ENCODE measurements at regions not wholly inside any gene's neighbourhood (a gene's known extent, or its start where the extent isn't known, plus 50 kb on each side); places are given as distances from the start of the nearest gene placed in this dataset.

DNA sequence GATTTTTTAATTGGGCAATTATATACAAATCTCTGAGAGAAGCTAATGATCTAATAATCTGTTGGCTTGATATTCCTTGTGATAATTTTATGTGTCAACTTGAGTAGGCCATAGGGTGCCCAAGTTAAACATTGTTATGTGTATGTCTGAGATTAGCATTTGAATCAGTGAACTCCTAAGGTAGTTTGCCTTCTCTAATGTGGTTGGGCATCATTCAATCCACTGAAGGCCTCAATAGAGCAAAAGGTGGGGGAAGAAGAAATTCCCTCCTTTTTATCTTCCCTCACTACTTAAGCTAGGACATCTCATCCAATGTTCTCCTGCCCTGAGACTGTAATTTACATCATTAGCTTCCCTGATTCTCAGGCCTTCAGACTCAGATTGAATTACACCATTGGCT lies 394.5 kb downstream of the LMO4 start:
- TF ChIP-seq, protein P1, sequence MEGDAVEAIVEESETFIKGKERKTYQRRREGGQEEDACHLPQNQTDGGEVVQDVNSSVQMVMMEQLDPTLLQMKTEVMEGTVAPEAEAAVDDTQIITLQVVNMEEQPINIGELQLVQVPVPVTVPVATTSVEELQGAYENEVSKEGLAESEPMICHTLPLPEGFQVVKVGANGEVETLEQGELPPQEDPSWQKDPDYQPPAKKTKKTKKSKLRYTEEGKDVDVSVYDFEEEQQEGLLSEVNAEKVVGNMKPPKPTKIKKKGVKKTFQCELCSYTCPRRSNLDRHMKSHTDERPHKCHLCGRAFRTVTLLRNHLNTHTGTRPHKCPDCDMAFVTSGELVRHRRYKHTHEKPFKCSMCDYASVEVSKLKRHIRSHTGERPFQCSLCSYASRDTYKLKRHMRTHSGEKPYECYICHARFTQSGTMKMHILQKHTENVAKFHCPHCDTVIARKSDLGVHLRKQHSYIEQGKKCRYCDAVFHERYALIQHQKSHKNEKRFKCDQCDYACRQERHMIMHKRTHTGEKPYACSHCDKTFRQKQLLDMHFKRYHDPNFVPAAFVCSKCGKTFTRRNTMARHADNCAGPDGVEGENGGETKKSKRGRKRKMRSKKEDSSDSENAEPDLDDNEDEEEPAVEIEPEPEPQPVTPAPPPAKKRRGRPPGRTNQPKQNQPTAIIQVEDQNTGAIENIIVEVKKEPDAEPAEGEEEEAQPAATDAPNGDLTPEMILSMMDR (IDR thresholded peaks at IDR 0.05) = no peak
- no peaks in the 10 kb centered on the region for H3K27me3 Mint-ChIP-seq (ENCODE audit: insufficient read depth)
- H3K36me3 Mint-ChIP-seq (ENCODE audit: low read depth) = no peaks in the 10 kb centered on the region
- no peak for DNase-seq
- no peaks in the 10 kb centered on the region for H3K9me3 Mint-ChIP-seq
- H3K27ac Mint-ChIP-seq = no peak overlapping the region
- H3K4me1 Mint-ChIP-seq (ENCODE audit: low read depth) = no peaks in the 10 kb centered on the region; the same call in 1 of the 2 replicates
- H3K4me3 Mint-ChIP-seq = no peak overlapping the region

DNA sequence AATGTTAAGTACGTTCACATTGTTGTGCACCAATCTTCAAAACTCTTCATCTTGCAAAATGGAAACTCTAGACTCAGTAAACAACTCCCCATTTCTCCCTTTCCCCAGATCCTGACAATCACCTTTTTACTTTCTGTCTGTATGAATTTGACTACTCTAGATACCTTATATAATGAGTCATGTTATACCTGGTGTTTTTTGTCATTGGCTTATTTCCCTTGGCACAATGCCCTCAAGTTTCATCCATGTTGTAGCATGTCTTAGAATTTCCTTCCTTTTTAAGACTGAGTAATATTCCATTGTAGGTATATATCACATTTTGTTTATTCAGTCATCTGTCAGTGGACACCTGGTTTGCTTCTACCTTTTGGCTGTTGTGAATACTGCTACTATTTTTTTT lies 399.5 kb downstream of the LMO4 start:
- H3K9me3 Mint-ChIP-seq = no peaks in the 10 kb centered on the region
- H3K27me3 Mint-ChIP-seq (ENCODE audit: insufficient read depth) = no peaks in the 10 kb centered on the region
- no peak for DNase-seq
- TF ChIP-seq, protein P1 (IDR thresholded peaks at IDR 0.05) = no peak
- peaks cover 13% of the 10 kb centered on the region; the same call in 1 of the 2 replicates for H3K4me1 Mint-ChIP-seq (ENCODE audit: low read depth)
- H3K4me3 Mint-ChIP-seq = no peak overlapping the region
- H3K36me3 Mint-ChIP-seq (ENCODE audit: low read depth) = no peaks in the 10 kb centered on the region
- no peak overlapping the region for H3K27ac Mint-ChIP-seq

DNA sequence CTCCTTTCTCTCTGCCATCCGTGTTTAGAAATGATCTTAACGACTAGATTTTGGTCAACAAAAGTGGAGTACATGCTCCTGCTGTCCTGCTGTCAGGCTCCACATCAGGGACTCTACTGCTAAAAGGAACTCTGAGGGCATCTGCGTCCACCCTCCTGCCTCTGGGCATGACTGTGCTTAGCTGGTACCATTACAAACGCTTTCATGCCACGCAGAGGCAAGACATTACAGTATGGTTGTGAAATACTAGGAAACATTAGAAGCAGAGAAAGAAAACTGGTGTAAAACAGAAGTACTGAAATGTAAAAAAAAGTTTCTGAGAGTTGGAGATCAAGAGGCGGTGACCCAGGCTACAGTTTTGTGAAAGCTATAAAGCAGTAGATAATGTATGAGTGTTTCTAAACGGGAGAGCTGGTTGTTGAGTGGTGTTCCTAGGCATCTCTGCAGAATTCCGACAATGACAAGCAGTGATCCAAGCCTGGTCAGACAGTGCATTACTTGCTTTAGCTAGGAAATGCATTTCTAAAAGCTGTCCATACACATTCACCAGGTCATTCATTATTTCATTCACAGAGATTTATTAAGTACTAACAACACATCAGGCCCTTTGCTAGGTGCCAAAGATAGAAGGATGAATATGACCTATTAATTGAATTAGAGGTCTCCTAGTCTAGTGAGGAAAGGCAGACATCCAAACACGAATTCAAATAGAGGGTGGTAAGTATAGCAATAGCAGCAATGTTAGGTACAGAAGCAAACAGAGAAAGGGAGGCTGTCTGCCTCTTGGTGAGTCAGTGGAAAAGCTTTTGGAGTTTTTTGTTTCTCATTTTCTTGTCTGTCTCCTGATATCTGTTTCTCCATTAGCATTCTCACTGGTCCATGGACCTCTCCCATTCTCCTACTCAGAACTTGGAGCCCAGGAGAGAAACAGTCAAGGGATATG lies 401.9 kb downstream of the LMO4 start:
- Mint-ChIP-seq H3K27ac (no peak overlapping the region), H3K4me1 (ENCODE audit: low read depth) (peaks cover 20% of the 10 kb centered on the region), H3K36me3 (ENCODE audit: low read depth) (no peaks in the 10 kb centered on the region), H3K9me3 (no peaks in the 10 kb centered on the region), H3K4me3 (no peak overlapping the region), H3K27me3 (ENCODE audit: insufficient read depth) (no peaks in the 10 kb centered on the region)
- TF ChIP-seq, protein P1 (IDR thresholded peaks at IDR 0.05) = no peak
- no peak for DNase-seq

DNA sequence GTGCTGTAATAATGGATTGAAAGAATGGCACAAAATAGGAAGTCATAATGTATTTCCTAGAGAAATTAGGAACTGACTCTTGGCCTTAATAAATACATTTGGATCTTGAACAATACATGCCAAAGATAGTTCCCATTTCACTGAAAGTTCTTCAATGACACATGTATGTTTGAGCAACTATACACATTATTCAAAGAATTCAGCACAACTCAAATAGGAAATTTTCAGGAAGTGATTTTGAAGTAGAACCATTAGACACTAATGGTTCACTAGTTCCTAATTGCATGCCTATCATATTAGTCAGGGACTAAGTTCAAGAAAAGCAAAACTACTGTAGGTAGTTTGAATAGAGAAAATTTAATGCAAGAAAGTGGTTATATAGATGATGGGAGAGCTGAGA lies 404.7 kb downstream of the LMO4 start:
- H3K9me3 Mint-ChIP-seq = no peaks in the 10 kb centered on the region
- H3K4me3 Mint-ChIP-seq = no peak overlapping the region
- TF ChIP-seq, protein P1 (IDR thresholded peaks at IDR 0.05) = no peak
- H3K4me1 Mint-ChIP-seq (ENCODE audit: low read depth) = peaks cover 20% of the 10 kb centered on the region
- H3K27ac Mint-ChIP-seq = no peak overlapping the region
- DNase-seq = no peak
- H3K36me3 Mint-ChIP-seq (ENCODE audit: low read depth) = no peaks in the 10 kb centered on the region
- no peaks in the 10 kb centered on the region for H3K27me3 Mint-ChIP-seq (ENCODE audit: insufficient read depth)

GRCh38 chr1:87735750-87736149 lies 407.1 kb downstream of the LMO4 start:
- peaks cover 9% of the 10 kb centered on the region for H3K4me1 Mint-ChIP-seq (ENCODE audit: low read depth)
- DNase-seq = no peak
- H3K4me3 Mint-ChIP-seq = no peak overlapping the region
- H3K9me3 Mint-ChIP-seq = no peaks in the 10 kb centered on the region
- TF ChIP-seq, protein P1 (IDR thresholded peaks at IDR 0.05) = no peak
- H3K27me3 Mint-ChIP-seq (ENCODE audit: insufficient read depth) = no peaks in the 10 kb centered on the region
- H3K27ac Mint-ChIP-seq = no peak overlapping the region
- no peaks in the 10 kb centered on the region for H3K36me3 Mint-ChIP-seq (ENCODE audit: low read depth)
